GM21717 (cell line): ENCODE measurements at regions not wholly inside any gene's neighbourhood (a gene's known extent, or its start where the extent isn't known, plus 50 kb on each side); places are given as distances from the start of the nearest gene placed in this dataset.
"Not testable (repeated sequence)": the region's sequence is repeated elsewhere in the genome, so short reads cannot be mapped to it uniquely, and the experiment has no call there.

Experiments
- ATAC-seq: cut with Tn5 transposase; IDR thresholded peaks from one replicate; pipeline ENCODE4 v1.9.1; 2021; ENCODE audit warnings: mild to moderate bottlenecking, moderate library complexity; ENCODE audit not compliant: unreplicated experiment

DNA sequence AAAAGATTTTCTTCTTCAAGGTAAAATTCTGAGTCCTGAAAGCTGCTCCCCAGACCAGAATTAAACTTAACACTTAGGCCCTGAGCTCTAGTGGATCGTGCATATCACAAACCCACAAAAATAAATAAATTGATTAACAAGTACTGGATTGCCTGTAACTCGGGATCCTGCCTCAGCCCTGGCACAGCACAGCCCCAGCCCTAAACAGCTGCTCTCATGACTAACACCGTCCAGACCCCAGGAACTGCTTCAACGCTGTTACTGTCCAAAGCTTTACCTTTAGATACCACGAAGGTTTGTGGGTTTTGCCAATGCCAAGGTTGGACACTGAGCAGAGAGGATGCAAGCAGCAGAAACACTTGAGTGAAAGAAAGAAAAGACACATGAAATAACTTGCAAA lies 172.5 kb downstream of the COPRS start:
- no peak for ATAC-seq

GRCh38 chr17:31684901-31685300 lies 174.1 kb downstream of the COPRS start:
- no peak for ATAC-seq

DNA sequence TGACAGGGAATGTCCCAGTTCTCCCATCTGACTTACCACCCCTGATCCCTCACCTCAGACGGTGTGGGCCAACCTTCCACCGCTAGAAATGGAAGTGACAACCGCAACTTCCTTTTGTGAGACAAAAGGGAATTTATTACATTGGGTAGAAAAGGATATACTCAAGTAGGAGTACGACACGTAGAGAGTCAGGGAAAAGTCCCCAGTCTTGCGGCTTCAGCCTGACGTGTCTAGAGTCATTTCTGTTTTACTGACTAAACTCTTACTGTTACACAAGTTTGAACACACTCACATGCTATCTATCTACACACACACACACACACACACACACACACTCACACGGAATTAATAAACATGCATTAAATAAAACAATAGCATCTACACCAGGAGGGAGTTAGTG lies 178.9 kb downstream of the COPRS start:
- ATAC-seq: peak; percentile 47

DNA sequence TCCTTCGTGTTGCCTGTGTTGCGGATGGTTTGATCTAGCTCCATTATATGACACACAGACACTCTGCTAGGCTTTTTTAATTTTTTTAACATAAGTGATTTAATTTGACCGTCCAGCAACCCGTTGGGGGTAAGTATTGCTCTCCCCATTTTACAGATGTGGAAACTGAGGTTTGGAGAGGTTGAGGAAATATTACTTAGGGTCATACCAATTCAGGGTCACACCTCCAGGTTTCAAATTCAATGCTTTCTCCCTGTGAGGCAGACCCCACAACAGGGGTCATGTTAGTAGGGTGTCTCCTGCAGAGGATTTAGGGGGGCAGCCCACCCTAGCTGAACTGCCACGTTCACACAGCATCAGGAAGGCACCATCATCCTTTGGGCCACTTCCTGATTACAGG lies 179.4 kb downstream of the COPRS start:
- no peak for ATAC-seq

DNA sequence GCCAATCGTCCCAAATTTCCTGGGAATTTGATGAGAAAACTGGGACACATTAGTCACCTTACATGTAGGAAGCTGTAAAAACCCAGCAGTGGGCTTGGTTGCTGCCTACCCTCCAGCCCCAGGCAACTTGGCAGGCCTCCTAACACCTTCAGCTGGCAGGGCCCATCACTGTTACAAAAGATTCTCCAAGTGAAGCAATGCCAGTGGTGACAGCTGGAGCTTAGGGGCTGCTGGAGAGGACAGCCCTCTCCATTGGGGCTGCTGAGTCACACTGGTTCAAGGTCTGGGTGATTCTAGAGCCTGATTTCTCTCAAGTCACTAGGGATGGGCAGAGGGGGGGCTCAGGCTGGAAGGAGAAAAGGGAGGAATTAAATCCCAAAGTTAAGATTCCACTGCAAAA lies 180.6 kb downstream of the COPRS start:
- no peak for ATAC-seq

GRCh38 chr17:31677681-31678080 lies 181.4 kb downstream of the COPRS start:
- ATAC-seq: no peak

DNA sequence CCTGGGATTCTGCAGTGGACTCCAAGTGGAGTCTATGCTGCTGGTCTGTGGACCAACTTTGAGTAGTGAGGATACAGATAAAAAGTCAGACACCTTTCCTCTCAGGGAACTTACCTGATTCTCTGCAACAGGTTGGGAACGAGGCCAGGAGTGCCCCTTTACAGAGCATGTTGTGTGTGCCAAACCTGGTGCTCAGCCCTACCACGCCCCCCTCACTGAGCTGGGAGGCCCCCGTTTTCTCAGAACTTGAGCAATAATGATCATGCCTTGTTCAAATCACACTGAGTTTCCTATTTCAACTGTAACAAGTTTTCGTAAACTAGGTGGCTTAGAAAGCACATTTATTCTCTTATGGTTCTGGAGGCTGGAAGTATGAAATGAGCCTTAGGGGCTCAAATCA lies 182.0 kb downstream of the COPRS start:
- ATAC-seq: no peak

DNA sequence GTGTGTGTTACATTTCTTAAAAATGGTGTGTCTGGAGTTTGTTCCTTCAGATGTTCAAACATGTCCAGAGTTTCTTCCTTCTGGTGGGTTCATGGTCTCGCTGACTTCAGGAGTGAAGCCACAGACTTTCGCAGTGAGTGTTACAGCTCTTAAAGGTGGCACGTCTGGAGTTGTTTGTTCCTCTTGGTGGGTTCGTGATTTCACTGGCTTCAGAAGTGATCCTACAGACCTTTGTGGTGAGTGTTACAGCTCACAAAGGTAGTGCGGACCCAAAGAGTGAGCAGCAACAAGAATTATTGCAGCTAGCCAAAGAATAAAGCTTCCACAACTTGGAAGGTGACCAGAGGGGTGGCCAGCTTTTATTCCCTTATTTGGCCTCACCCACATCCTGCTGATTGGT lies 183.7 kb downstream of the COPRS start:
- ATAC-seq: not testable (repeated sequence)

- no peak for ATAC-seq
These were observed 184.2 kb downstream of the COPRS start for GRCh38 chr17:31674717-31675349.

DNA sequence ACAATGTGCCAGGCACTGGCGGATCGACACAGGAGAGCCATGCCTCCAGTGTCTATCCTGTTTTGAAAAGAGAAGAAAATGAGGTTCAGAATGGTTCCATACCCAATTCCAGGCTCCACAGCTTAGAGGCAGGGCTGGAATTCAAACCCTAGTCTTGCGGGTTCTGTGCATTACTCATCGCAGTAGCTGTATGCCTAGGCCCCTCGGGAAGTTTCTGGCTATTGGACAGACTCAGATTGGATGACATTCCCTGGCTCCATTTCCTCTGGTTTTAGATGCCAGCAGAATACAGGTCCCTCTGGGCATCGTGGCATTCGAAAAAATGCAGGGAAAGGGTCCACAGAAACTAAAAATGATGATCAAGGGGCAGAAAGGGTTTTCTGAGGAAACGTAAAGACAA lies 184.7 kb downstream of the COPRS start:
- no peak for ATAC-seq

GRCh38 chr17:31673076-31673475 lies 186.0 kb downstream of the COPRS start:
- ATAC-seq: no peak

DNA sequence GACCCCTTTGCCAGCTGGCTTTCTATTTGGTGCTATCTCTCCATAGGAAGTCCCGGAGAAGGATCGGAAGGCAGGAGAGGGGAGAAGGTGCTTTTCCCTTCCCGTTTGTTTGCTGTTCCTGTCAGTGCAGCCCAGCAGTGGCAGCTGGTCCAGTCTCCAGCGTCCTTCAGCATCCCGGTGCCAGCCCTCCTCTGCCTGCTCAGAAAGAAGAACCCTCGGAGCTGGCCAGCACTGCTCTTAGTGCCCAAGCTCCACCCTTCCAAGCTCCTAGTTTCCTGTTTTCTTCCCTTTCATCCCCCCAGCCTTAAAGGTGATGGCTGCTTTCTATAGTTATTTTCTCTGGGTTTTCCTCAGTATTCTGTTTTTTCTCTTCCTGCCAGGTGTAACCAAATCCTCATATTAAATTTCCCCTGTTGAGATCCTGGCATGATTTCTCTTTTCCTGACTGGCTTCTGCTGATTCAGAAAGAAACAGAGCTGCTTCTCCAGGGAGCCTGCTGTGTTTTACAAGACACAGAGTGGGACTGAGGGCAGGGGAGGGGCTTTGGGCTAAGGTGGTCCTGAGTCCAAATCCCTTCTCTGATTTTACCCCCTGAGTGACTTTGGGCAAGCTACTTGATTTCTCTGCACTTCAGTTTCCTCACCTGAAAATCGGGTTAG lies 186.8 kb downstream of the COPRS start:
- ATAC-seq: no peak

DNA sequence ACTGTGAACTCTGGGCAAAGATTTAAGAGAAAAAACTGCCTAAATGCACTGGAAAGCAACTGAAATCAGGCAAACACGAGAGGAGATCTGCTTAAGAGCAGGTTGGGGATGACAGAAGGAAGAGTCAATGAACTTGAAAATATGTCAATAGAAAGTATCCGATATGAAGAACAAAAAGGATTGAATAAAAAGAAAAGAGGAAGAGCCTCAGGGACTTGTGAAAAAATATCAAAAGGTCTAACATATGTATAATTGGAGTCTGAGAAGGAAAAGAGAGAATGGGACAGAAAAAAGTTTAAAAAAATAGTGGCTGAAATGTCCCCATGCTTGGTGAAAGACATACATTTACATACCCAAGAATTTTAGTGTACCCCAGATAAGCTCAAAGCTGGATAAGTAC lies 195.5 kb downstream of the COPRS start:
- ATAC-seq: no peak

GRCh38 chr17:31660684-31661083 lies 198.4 kb downstream of the COPRS start:
- no peak for ATAC-seq

- ATAC-seq: no peak
These were observed 201.2 kb downstream of the COPRS start for GRCh38 chr17:31657876-31658275.

DNA sequence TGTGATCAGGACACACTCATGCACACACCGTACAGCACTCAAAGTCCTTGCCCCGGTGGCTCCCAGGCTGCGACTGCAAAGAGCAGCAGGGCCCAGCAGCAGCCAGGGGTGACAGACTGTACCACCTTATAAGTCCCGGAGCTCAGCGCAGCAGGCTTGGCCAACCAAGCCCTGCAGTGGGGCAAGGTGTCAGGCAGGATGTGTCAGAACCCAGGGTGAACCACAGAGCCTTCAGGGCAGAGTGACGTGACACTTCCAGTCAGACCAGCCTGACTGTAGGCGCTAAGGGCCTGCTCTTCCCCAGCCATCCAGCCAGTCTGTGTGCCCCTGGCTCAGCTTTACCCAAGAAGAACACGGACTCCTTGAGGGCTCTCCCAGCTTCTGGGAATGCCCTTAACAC lies 204.1 kb downstream of the COPRS start:
- ATAC-seq: no peak

GRCh38 chr17:31653691-31654090 lies 205.4 kb downstream of the COPRS start:
- no peak for ATAC-seq

GRCh38 chr17:31650756-31651520 lies 208.1 kb downstream of the COPRS start:
- no peak for ATAC-seq

DNA sequence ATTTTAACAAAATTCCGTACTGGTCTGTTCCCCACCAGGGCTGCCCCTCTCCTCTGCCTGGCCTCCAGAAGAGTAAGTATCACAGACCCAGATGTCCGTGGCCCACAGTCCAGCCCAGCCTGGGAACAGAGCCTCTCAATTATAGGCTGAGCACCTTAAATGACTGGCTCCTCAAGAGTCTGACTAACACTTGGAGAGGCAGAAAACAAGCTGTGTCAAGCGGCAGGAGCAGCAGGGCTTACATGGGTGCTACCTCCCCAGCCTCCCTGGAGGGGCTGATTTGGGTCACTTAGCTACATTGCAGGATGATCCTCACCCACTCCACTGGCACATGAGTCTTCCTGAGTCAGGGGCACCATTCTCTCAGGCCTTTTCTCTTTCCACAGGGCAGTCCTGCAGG lies 209.7 kb downstream of the COPRS start:
- ATAC-seq: no peak

- ATAC-seq: no peak
These were observed 211.4 kb downstream of the COPRS start for GRCh38 chr17:31647661-31648060.

DNA sequence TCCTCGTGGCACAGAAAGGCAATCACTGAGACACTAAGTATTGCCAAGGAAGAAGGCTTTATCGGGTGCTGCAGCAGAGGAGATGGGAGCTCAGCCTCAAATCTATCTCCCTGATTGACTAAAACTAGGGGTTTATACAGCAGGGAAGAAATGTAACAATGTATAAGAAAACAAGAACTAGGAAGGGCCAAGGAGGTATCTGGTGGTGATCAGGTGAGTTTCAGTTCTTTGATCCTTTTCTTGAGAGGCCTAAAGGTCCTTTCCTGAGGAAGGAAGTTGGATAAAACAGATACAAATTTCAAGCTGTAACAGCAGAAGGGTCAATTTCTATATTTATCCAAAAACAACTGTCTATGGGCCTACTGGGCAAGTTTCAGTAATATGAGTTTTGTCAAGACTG lies 212.4 kb downstream of the COPRS start:
- ATAC-seq: no peak

- ATAC-seq: no peak
These were observed 213.7 kb downstream of the COPRS start for GRCh38 chr17:31645351-31645750.
